ENCODE measurements at regions not wholly inside any gene's neighbourhood (a gene's known extent, or its start where the extent isn't known, plus 50 kb on each side); places are given as distances from the start of the nearest gene placed in this dataset.
"Not testable (repeated sequence)": the region's sequence is repeated elsewhere in the genome, so short reads cannot be mapped to it uniquely, and the experiment has no call there.

DNA sequence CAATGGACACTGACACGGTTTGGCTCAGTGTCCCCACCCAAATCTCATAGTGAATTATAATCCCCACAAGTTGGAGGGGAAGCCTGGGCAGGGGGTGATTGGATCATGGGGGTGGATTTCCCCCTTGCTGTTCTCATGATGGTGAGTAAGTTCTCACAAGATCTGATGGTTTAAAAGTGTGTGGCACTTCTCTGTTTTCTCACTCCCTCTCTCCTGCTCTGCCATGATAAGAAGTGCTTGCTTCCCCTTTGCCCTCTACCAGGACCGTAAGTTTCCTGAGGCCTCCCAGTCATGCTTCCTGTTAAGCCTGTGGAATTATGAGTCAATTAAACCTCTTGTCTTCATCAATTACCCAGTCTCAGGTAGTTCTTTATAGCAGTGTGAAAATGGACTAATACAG is 115.8 kb upstream of the KIF2A start:
- Histone ChIP-seq H3K36me3 (replicated peaks in 1 of 2; ENCODE audit: insufficient read depth in 1 of 2, low read depth in 2 of 2) (no peaks in the 10 kb centered on the region), H3K27ac (no peak overlapping the region), H3K9me3 (peaks cover 0 to 9% (median 0%) of the 10 kb centered on the region in 3 donors), H3K4me1 (no peaks in the 10 kb centered on the region), H3K27me3 (no peaks in the 10 kb centered on the region), H3K4me3 (no peak overlapping the region)
- DNase-seq (no peak), ATAC-seq (no peak)
- TF ChIP-seq POLR2A (IDR thresholded peaks at IDR 0.05): no peak
- TF ChIP-seq, protein P1, sequence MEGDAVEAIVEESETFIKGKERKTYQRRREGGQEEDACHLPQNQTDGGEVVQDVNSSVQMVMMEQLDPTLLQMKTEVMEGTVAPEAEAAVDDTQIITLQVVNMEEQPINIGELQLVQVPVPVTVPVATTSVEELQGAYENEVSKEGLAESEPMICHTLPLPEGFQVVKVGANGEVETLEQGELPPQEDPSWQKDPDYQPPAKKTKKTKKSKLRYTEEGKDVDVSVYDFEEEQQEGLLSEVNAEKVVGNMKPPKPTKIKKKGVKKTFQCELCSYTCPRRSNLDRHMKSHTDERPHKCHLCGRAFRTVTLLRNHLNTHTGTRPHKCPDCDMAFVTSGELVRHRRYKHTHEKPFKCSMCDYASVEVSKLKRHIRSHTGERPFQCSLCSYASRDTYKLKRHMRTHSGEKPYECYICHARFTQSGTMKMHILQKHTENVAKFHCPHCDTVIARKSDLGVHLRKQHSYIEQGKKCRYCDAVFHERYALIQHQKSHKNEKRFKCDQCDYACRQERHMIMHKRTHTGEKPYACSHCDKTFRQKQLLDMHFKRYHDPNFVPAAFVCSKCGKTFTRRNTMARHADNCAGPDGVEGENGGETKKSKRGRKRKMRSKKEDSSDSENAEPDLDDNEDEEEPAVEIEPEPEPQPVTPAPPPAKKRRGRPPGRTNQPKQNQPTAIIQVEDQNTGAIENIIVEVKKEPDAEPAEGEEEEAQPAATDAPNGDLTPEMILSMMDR (IDR thresholded peaks at IDR 0.05): no peak
- WGBS, 2 donors: 61 to 65% methylated on average over 2 of the region's 2 CpGs
- intact Hi-C loops (cut with DNase I): no loop called here

DNA sequence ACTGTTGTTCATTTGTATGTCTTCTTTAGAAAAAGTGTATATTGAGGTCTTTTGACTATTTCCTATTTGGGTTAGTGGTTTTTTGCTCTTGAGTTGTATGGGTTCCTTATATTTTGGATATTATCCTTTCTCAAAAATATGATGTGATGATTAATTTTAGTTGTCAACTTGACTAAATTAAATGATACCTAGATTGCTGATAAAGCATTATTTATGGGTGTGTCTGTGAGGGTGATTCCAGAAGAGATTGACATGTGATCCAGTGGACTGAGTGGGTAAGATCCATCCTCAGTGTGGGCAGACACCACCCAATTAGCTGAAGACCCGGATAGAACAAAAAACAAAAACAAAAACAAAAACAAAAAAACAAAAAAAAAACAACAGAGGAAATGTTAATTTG is 115.1 kb upstream of the KIF2A start:
- intact Hi-C loops (cut with DNase I): no loop called here
- DNase-seq (no peak), ATAC-seq (no peak)
- TF ChIP-seq, protein P1 (IDR thresholded peaks at IDR 0.05): no peak
- TF ChIP-seq POLR2A (IDR thresholded peaks at IDR 0.05): no peak
- WGBS, 2 donors: 0 to 3% methylated on average over 1 of the region's 1 CpG
- H3K9me3 ChIP-seq: peaks cover 0 to 9% (median 0%) of the 10 kb centered on the region in 3 donors
- no peak overlapping the region for H3K4me3 ChIP-seq
- H3K36me3 ChIP-seq (replicated peaks in 1 of 2; ENCODE audit: insufficient read depth in 1 of 2, low read depth in 2 of 2): no peaks in the 10 kb centered on the region
- H3K27me3 ChIP-seq: no peaks in the 10 kb centered on the region
- no peaks in the 10 kb centered on the region for H3K4me1 ChIP-seq
- H3K27ac ChIP-seq: no peak overlapping the region

GRCh38 chr5:62192958-62193357 is 113.0 kb upstream of the KIF2A start:
- WGBS, 2 donors: 30 to 33% methylated on average over 1 of the region's 1 CpG
- H3K27me3 ChIP-seq: no peaks in the 10 kb centered on the region
- intact Hi-C loops (cut with DNase I): no loop called here
- no peak overlapping the region for H3K4me3 ChIP-seq
- ATAC-seq (no peak), DNase-seq (no peak)
- H3K36me3 ChIP-seq (replicated peaks in 1 of 2; ENCODE audit: insufficient read depth in 1 of 2, low read depth in 2 of 2): no peaks in the 10 kb centered on the region
- no peak for TF ChIP-seq POLR2A (IDR thresholded peaks at IDR 0.05)
- TF ChIP-seq, protein P1 (IDR thresholded peaks at IDR 0.05): no peak
- H3K4me1 ChIP-seq: no peaks in the 10 kb centered on the region
- H3K9me3 ChIP-seq: peaks cover 0 to 9% (median 0%) of the 10 kb centered on the region in 3 donors
- no peak overlapping the region for H3K27ac ChIP-seq

- H3K27me3 ChIP-seq; intact Hi-C loops (cut with DNase I); DNase-seq; ATAC-seq; H3K27ac ChIP-seq; H3K9me3 ChIP-seq; H3K36me3 ChIP-seq (replicated peaks in 1 of 2; ENCODE audit: insufficient read depth in 1 of 2, low read depth in 2 of 2); H3K4me3 ChIP-seq; H3K4me1 ChIP-seq: not testable (repeated sequence)
- 53 to 54% methylated on average over 5 of the region's 5 CpGs for WGBS, 2 donors
Observed at GRCh38 chr5:62196532-62196931, 109.5 kb upstream of the KIF2A start.

DNA sequence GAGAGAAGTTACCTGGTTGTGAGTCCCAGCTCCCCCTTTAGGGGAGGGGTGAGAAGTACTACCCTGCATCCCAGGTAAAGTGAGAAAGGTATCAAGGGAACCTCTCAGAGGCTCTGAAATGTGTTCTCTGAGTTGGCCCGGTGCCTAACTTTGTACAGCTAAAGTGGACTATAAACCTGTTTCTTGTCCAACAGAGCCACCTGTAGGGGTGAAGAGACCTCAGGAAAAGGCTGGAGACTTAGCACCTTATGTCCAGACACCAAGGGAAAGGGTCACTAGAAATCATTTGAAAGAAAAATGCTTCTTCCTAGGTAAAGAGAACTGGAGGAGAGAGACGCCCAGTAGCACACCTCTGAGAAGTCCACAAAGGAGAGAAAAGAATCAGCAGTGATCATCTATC is 108.3 kb upstream of the KIF2A start:
- ATAC-seq (no peak), DNase-seq (no peak)
- Histone ChIP-seq H3K9me3 (peaks cover 0 to 9% (median 0%) of the 10 kb centered on the region in 3 donors), H3K4me3 (no peak overlapping the region), H3K4me1 (no peaks in the 10 kb centered on the region), H3K27me3 (no peaks in the 10 kb centered on the region), H3K27ac (no peak overlapping the region), H3K36me3 (replicated peaks in 1 of 2; ENCODE audit: insufficient read depth in 1 of 2, low read depth in 2 of 2) (no peaks in the 10 kb centered on the region)
- TF ChIP-seq, protein P1 (IDR thresholded peaks at IDR 0.05): no peak
- no peak for TF ChIP-seq POLR2A (IDR thresholded peaks at IDR 0.05)
- 70 to 71% methylated on average over 2 of the region's 2 CpGs for WGBS, 2 donors
- intact Hi-C loops (cut with DNase I): no loop called here

All from body of pancreas (tissue), 4 donors.